ENCODE measurements at regions not wholly inside any gene's neighbourhood (a gene's known extent, or its start where the extent isn't known, plus 50 kb on each side); places are given as distances from the start of the nearest gene placed in this dataset.

DNA sequence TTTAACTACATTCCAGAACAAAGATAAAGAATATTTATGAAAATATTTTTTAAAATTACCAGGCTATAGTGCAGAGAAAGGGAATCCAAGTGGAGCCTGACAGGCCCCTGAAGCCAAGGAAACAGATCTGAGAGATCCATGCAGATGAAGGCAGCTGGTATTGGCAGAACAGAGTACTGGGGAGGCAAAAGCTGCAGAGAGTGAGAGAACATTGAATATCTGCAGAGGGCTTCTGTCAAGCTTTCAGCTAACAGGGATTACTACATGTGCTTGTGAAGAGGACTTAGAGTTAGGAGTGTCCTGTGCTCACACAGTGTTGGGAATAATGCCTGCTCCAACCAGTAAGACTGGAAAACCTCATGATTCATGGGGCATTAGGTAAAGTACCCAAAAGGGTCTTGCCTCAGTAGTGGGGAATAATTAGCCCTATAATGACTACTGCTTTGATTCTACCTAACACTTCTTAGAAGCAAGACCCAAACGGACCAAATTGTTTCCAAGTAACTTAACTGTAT, 657.2 kb downstream of the DHX35 start:
- H3K9me3 ChIP-seq (ENCODE audit: control insufficient read depth, insufficient read depth, low read length) = no peaks in the 10 kb centered on the region
- no peaks in the 10 kb centered on the region for H4K20me1 ChIP-seq (ENCODE audit: control insufficient read depth, insufficient read depth, low read depth, low read length)
- H3K4me1 ChIP-seq (ENCODE audit: control insufficient read depth, low read length) = no peaks in the 10 kb centered on the region
- no peak overlapping the region for H3K4me3 ChIP-seq (ENCODE audit: low read length)
- H3K79me2 ChIP-seq (ENCODE audit: control insufficient read depth, low read length) = no peaks in the 10 kb centered on the region
- no peaks in the 10 kb centered on the region for H3K9me2 ChIP-seq (replicated peaks; ENCODE audit: control insufficient read depth, low read length)
- TF ChIP-seq EZH2phosphoT487 (IDR thresholded peaks at IDR 0.05; ENCODE audit: borderline replicate concordance, low read length) = no peak
- TF ChIP-seq, protein P1, sequence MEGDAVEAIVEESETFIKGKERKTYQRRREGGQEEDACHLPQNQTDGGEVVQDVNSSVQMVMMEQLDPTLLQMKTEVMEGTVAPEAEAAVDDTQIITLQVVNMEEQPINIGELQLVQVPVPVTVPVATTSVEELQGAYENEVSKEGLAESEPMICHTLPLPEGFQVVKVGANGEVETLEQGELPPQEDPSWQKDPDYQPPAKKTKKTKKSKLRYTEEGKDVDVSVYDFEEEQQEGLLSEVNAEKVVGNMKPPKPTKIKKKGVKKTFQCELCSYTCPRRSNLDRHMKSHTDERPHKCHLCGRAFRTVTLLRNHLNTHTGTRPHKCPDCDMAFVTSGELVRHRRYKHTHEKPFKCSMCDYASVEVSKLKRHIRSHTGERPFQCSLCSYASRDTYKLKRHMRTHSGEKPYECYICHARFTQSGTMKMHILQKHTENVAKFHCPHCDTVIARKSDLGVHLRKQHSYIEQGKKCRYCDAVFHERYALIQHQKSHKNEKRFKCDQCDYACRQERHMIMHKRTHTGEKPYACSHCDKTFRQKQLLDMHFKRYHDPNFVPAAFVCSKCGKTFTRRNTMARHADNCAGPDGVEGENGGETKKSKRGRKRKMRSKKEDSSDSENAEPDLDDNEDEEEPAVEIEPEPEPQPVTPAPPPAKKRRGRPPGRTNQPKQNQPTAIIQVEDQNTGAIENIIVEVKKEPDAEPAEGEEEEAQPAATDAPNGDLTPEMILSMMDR (IDR thresholded peaks at IDR 0.05; ENCODE audit: low read depth, low read length, poor library complexity, severe bottlenecking) = no peak
- no peaks in the 10 kb centered on the region for H3K27me3 ChIP-seq (ENCODE audit: control insufficient read depth, low read length)
- no peaks in the 10 kb centered on the region for H3F3A ChIP-seq (ENCODE audit: control insufficient read depth, insufficient read depth)
- no peak overlapping the region for H3K27ac ChIP-seq (ENCODE audit: low read depth, low read length)
- no peak overlapping the region for H3K4me2 ChIP-seq (ENCODE audit: low read length)
- H3K36me3 ChIP-seq (ENCODE audit: control insufficient read depth, low read length) = no peaks in the 10 kb centered on the region

DNA sequence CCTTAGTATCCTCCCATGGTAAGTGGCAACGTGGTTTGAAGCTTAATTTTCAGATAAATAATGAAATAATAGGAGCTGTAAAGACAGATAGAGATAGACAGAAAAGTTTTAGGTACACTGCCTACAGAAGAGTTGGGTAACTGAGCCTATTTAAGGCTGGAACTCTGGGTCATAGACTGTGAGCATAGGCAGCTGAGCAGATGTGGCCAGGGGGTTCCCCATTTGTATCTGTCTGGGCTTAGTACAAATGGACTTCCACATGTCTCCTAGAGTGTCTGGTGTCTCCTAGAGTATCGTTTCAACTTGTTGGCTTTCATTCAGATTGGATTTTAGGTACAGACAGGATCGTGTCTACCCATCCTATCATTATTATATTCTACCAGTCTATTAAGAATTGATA, 649.8 kb downstream of the DHX35 start:
- Histone ChIP-seq H3K4me2 (ENCODE audit: low read length) (no peak overlapping the region), H3K9me3 (ENCODE audit: control insufficient read depth, insufficient read depth, low read length) (no peaks in the 10 kb centered on the region)
- no peak for TF ChIP-seq EZH2phosphoT487 (IDR thresholded peaks at IDR 0.05; ENCODE audit: borderline replicate concordance, low read length)
- TF ChIP-seq, protein P1 (IDR thresholded peaks at IDR 0.05; ENCODE audit: low read depth, low read length, poor library complexity, severe bottlenecking) = no peak

DNA sequence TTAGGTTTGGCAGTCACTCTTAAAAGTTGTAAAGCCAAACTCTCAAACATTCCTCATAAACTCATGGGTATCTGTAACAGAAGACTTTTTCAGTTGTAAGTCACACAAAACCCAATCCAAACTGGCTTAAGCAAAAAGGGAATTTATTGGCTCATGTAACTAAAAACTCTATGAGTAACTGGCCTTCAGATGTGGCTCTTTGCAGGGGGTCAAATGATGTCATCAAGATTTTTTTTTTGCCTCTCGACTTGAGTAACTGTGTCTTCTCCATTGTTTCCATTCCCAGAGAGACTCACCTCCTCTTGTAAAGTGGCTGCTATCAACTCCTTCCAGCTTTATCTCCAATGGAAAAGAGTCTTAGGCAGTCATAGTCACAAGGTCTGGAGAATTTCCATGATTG, 645.0 kb downstream of the DHX35 start:
- no peaks in the 10 kb centered on the region for H3F3A ChIP-seq (ENCODE audit: control insufficient read depth, insufficient read depth)
- no peaks in the 10 kb centered on the region for H3K27me3 ChIP-seq (ENCODE audit: control insufficient read depth, low read length)
- no peak overlapping the region for H3K4me2 ChIP-seq (ENCODE audit: low read length)
- no peak for TF ChIP-seq EZH2phosphoT487 (IDR thresholded peaks at IDR 0.05; ENCODE audit: borderline replicate concordance, low read length)
- TF ChIP-seq, protein P1 (IDR thresholded peaks at IDR 0.05; ENCODE audit: low read depth, low read length, poor library complexity, severe bottlenecking) = no peak
- H3K27ac ChIP-seq (ENCODE audit: low read depth, low read length) = no peak overlapping the region
- no peaks in the 10 kb centered on the region for H3K9me2 ChIP-seq (replicated peaks; ENCODE audit: control insufficient read depth, low read length)
- H4K20me1 ChIP-seq (ENCODE audit: control insufficient read depth, insufficient read depth, low read depth, low read length) = no peaks in the 10 kb centered on the region
- H3K4me1 ChIP-seq (ENCODE audit: control insufficient read depth, low read length) = no peaks in the 10 kb centered on the region
- H3K79me2 ChIP-seq (ENCODE audit: control insufficient read depth, low read length) = no peaks in the 10 kb centered on the region
- no peaks in the 10 kb centered on the region for H3K36me3 ChIP-seq (ENCODE audit: control insufficient read depth, low read length)
- H3K9me3 ChIP-seq (ENCODE audit: control insufficient read depth, insufficient read depth, low read length) = no peaks in the 10 kb centered on the region
- no peak overlapping the region for H3K4me3 ChIP-seq (ENCODE audit: low read length)

More for the DNA sequence above, 649.8 kb downstream of the DHX35 start:
- Histone ChIP-seq H3K9me2 (replicated peaks; ENCODE audit: control insufficient read depth, low read length) (no peaks in the 10 kb centered on the region), H3K36me3 (ENCODE audit: control insufficient read depth, low read length) (no peaks in the 10 kb centered on the region), H3F3A (ENCODE audit: control insufficient read depth, insufficient read depth) (no peaks in the 10 kb centered on the region), H3K79me2 (ENCODE audit: control insufficient read depth, low read length) (no peaks in the 10 kb centered on the region), H3K27me3 (ENCODE audit: control insufficient read depth, low read length) (0 out of 2 replicates have a peak, but pooled peaks cover 3% of the 10 kb centered on the region), H3K4me1 (ENCODE audit: control insufficient read depth, low read length) (no peaks in the 10 kb centered on the region), H4K20me1 (ENCODE audit: control insufficient read depth, insufficient read depth, low read depth, low read length) (no peaks in the 10 kb centered on the region), H3K27ac (ENCODE audit: low read depth, low read length) (no peak overlapping the region), H3K4me3 (ENCODE audit: low read length) (no peak overlapping the region)

Measured in DOHH2 (cell line).